KMS-11 (cell line): ENCODE measurements at regions not wholly inside any gene's neighbourhood (a gene's known extent, or its start where the extent isn't known, plus 50 kb on each side); places are given as distances from the start of the nearest gene placed in this dataset.

Experiments used
- H2AFZ ChIP-seq: fragments of 200-600 bp; sonication (generic); 2 replicates; pipeline ENCODE4 v1.6.1; 2016; ENCODE audit warnings: antibody characterized with exemption, mixed run types, low read depth
- H3K27ac ChIP-seq: fragments of 200-600 bp; sonication (generic); 2 replicates; pipeline ENCODE4 v1.6.1; 2016; ENCODE audit warnings: mild to moderate bottlenecking, mixed run types
- H3K27me3 ChIP-seq: fragments of 200-600 bp; sonication (generic); 2 replicates; pipeline ENCODE4 v1.6.1; 2017; ENCODE audit warnings: mild to moderate bottlenecking, low read depth, mixed run types, moderate library complexity; ENCODE audit not compliant: insufficient read depth
- H3K36me3 ChIP-seq: fragments of 200-600 bp; sonication (generic); 2 replicates; pipeline ENCODE4 v1.6.1; 2017; ENCODE audit warnings: mild to moderate bottlenecking, mixed run types; ENCODE audit not compliant: insufficient read depth
- H3K4me1 ChIP-seq: fragments of 200-600 bp; sonication (generic); 2 replicates; pipeline ENCODE4 v1.6.1; 2016; ENCODE audit warnings: mild to moderate bottlenecking, low read depth, mixed run types; ENCODE audit not compliant: poor library complexity, severe bottlenecking
- H3K4me2 ChIP-seq: fragments of 200-600 bp; sonication (generic); 2 replicates; pipeline ENCODE4 v1.7.0; 2016; ENCODE audit warnings: mild to moderate bottlenecking, mixed run types
- H3K4me3 ChIP-seq: fragments of 200-600 bp; sonication (generic); IDR thresholded peaks from 2 replicates; pipeline ENCODE4 v1.6.1; 2017; ENCODE audit warnings: low read depth, low read length, mixed read lengths; ENCODE audit not compliant: insufficient read depth
- H3K79me2 ChIP-seq: fragments of 200-600 bp; sonication (generic); 2 replicates; pipeline ENCODE4 v1.6.1; 2016; ENCODE audit warnings: low read depth, mixed run types; ENCODE audit not compliant: insufficient read depth
- H3K9ac ChIP-seq: fragments of 200-600 bp; sonication (generic); 2 replicates; pipeline ENCODE4 v1.6.1; 2016; ENCODE audit warnings: mild to moderate bottlenecking, mixed run types
- H4K20me1 ChIP-seq: fragments of 200-600 bp; sonication (generic); 2 replicates; pipeline ENCODE4 v1.6.1; 2016; ENCODE audit warnings: mild to moderate bottlenecking, mixed run types; ENCODE audit not compliant: insufficient read depth
- TF ChIP-seq, protein P1 (sequence below): fragments of 200-600 bp; sonication (generic); conservative IDR thresholded peaks from 2 replicates; pipeline ENCODE4 v1.6.1; 2017; ENCODE audit warnings: low read depth, mild to moderate bottlenecking, antibody characterized with exemption, low read length, moderate library complexity, mixed read lengths

DNA sequence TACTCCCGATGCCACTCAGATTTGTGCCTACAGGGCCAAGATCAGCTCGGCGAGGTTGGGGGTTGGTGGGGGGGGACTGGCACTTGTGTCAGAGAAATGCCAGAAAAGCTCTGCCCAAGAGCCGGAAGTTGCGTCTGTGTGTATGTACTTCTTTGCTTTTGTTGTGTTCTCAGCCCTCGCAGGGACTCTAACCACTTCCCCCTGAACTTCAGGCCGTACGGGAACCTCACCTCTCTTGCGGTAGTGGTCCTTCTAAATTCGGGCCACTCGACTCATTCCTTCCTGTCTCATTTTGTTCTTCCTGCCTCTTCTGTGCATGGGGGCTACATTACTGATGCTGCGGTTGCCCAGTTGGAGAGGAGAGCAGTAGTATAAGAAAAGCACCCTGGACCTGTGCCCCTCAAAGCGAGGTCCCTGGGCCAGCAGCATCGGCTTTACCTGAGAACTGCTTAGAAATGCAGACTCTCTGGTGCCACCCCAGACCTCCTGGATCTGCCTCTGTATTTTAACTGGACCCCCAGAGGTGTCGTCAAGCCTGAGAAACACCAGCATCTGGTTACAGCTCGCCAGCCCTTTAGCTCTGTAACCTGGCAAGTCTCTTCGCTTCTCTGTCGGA is 146.3 kb upstream of the RPS6KA3 start:
- TF ChIP-seq, protein P1, sequence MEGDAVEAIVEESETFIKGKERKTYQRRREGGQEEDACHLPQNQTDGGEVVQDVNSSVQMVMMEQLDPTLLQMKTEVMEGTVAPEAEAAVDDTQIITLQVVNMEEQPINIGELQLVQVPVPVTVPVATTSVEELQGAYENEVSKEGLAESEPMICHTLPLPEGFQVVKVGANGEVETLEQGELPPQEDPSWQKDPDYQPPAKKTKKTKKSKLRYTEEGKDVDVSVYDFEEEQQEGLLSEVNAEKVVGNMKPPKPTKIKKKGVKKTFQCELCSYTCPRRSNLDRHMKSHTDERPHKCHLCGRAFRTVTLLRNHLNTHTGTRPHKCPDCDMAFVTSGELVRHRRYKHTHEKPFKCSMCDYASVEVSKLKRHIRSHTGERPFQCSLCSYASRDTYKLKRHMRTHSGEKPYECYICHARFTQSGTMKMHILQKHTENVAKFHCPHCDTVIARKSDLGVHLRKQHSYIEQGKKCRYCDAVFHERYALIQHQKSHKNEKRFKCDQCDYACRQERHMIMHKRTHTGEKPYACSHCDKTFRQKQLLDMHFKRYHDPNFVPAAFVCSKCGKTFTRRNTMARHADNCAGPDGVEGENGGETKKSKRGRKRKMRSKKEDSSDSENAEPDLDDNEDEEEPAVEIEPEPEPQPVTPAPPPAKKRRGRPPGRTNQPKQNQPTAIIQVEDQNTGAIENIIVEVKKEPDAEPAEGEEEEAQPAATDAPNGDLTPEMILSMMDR, result no peak
- Histone ChIP-seq H3K4me2 (no peak overlapping the region), H2AFZ (no peak overlapping the region), H3K36me3 (no peaks in the 10 kb centered on the region), H4K20me1 (no peaks in the 10 kb centered on the region), H3K27ac (no peak overlapping the region), H3K27me3 (no peaks in the 10 kb centered on the region), H3K4me1 (no peaks in the 10 kb centered on the region), H3K4me3 (no peak overlapping the region), H3K79me2 (no peaks in the 10 kb centered on the region), H3K9ac (no peak overlapping the region)

DNA sequence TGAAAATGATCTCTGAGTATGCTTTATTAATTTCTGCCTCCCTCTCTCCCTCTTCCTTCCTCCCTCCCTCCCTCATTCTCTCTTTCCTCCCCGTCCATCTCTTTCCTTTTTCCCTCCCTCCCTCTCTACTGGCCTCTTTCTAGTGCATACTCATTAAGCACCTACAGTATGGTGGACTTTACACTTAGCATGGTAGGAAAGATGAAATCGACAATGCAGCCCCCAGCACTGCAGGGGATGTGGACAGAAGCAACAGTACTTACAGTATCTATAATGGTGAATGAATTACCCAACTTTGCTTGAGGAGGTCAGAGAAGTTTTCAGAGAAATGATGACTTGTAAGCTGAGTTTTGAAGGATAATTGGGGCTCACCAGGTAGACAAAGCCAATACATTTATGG is 143.8 kb upstream of the RPS6KA3 start:
- Histone ChIP-seq H4K20me1 (no peaks in the 10 kb centered on the region), H2AFZ (no peak overlapping the region), H3K4me2 (no peak overlapping the region), H3K4me1 (no peaks in the 10 kb centered on the region), H3K79me2 (no peaks in the 10 kb centered on the region), H3K27me3 (no peaks in the 10 kb centered on the region), H3K27ac (no peak overlapping the region), H3K4me3 (no peak overlapping the region), H3K9ac (no peak overlapping the region), H3K36me3 (no peaks in the 10 kb centered on the region)
- TF ChIP-seq, protein P1, result no peak

DNA sequence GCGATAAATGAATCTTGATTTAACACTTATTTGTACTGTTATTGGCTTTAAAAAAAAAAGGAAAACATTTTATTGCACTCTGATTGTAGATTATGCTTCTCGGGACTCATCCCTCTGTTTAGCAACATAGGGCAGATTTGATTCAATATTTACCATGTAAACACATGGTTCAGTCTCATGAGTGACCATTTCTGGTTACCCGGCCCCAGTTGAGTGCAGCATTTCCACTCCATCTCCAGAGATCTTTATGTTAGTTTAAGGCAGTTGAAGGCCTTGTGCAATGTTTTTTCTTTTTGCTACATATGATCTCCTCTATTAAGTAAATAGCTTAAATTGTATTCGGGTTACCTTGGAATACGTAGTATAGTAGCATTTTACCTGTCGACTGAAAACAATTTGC is 143.3 kb upstream of the RPS6KA3 start:
- H3K36me3 ChIP-seq, result no peaks in the 10 kb centered on the region
- no peak overlapping the region for H2AFZ ChIP-seq
- H3K27me3 ChIP-seq, result no peaks in the 10 kb centered on the region
- no peak overlapping the region for H3K27ac ChIP-seq
- H4K20me1 ChIP-seq, result no peaks in the 10 kb centered on the region
- no peak overlapping the region for H3K9ac ChIP-seq
- no peak overlapping the region for H3K4me2 ChIP-seq
- H3K4me1 ChIP-seq, result no peaks in the 10 kb centered on the region
- H3K4me3 ChIP-seq, result no peak overlapping the region
- TF ChIP-seq, protein P1, result no peak
- H3K79me2 ChIP-seq, result no peaks in the 10 kb centered on the region

DNA sequence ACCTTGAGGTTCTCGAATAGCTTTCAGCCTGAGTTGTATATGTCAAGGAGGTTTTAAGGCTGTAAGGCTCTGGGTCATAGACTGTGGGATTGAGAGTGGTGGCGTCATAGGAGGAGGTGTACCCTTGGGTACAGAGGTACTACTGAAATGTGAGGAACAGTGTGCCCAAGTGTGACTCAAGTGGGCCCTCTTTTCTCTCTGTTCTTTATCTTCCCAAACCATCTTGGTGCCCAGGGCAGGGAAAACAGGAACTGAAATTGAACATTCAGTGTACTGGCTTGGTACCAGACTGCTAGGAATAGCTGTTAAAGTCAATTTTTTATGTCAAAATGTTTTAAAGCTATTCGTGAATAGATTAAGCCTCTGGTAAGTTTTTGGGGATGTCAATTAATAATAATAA is 136.2 kb upstream of the RPS6KA3 start:
- H3K27ac ChIP-seq, result no peak overlapping the region
- no peaks in the 10 kb centered on the region for H3K79me2 ChIP-seq
- no peaks in the 10 kb centered on the region for H3K27me3 ChIP-seq
- no peak overlapping the region for H2AFZ ChIP-seq
- TF ChIP-seq, protein P1, result no peak
- H3K36me3 ChIP-seq, result no peaks in the 10 kb centered on the region
- H3K4me2 ChIP-seq, result no peak overlapping the region
- no peaks in the 10 kb centered on the region for H4K20me1 ChIP-seq
- no peaks in the 10 kb centered on the region for H3K4me1 ChIP-seq
- H3K9ac ChIP-seq, result no peak overlapping the region
- H3K4me3 ChIP-seq, result no peak overlapping the region
